PC-9 (cell line): ENCODE measurements at regions not wholly inside any gene's neighbourhood (a gene's known extent, or its start where the extent isn't known, plus 50 kb on each side); places are given as distances from the start of the nearest gene placed in this dataset.

Experiments used
- BruUV-seq: library from RNA; stranded (reverse); fragments of 400-500 nt; replicated peaks from 2 replicates; lab custom pipeline; 2021; lab: Mats Ljungman, UMichigan
- CTCF ChIA-PET: fragments of 300-600 bp; sonication (Branson Sonifier 250); formaldehyde crosslinking; loops from one replicate; lab custom pipeline; 2022; ENCODE audit warnings: antibody characterized with exemption; lab: Charles Lee
- POLR2A ChIA-PET: fragments of 300-600 bp; sonication (Branson Sonifier 250); formaldehyde crosslinking; loops from one replicate; lab custom pipeline; 2022; ENCODE audit warnings: antibody characterized with exemption; ENCODE audit not compliant: unreplicated experiment; lab: Charles Lee
- DNase-seq, 2 experiments: peaks; one replicate each; pipeline versions ENCODE4 v3.0.0 to v3.0.0-alpha.2; 2015 to 2022; ENCODE audit warnings: mixed read lengths in 1 of 2
- H2AFZ ChIP-seq: fragments of 200-600 bp; sonication (generic); 2 replicates; pipeline ENCODE4 v1.8.1; 2017; ENCODE audit warnings: antibody characterized with exemption
- H3F3A ChIP-seq: fragments of 200-600 bp; sonication (generic); 2 replicates; pipeline ENCODE4 v1.8.1; 2017; ENCODE audit warnings: antibody characterized with exemption, mild to moderate bottlenecking, low read depth; ENCODE audit not compliant: insufficient read depth
- H3K27ac ChIP-seq: fragments of 200-600 bp; sonication (generic); 2 replicates; pipeline ENCODE4 v1.6.1; 2016; ENCODE audit warnings: mixed run types
- H3K27me3 ChIP-seq: fragments of 200-600 bp; sonication (generic); 2 replicates; pipeline ENCODE4 v1.6.1; 2016; ENCODE audit warnings: low read depth, mixed run types; ENCODE audit not compliant: insufficient read depth
- H3K36me3 ChIP-seq: fragments of 200-600 bp; sonication (generic); 2 replicates; pipeline ENCODE4 v1.6.1; 2016; ENCODE audit warnings: low read depth, mixed run types
- H3K4me1 ChIP-seq: fragments of 200-600 bp; sonication (generic); replicated peaks from 2 replicates; pipeline ENCODE4 v1.6.1; 2016; ENCODE audit warnings: mixed run types; ENCODE audit not compliant: insufficient read depth
- H3K4me2 ChIP-seq: fragments of 200-600 bp; sonication (generic); 2 replicates; pipeline ENCODE4 v1.6.1; 2017; ENCODE audit warnings: mixed run types
- H3K4me3 ChIP-seq: fragments of 200-600 bp; sonication (generic); 2 replicates; pipeline ENCODE4 v1.6.1; 2016; ENCODE audit warnings: mixed run types
- H3K79me2 ChIP-seq: fragments of 200-600 bp; sonication (generic); 2 replicates; pipeline ENCODE4 v1.6.1; 2017; ENCODE audit warnings: low read depth, mixed run types
- H3K9me2 ChIP-seq: fragments of 200-600 bp; sonication (generic); 2 replicates; pipeline ENCODE4 v1.8.1; 2017; ENCODE audit warnings: mild to moderate bottlenecking; ENCODE audit not compliant: insufficient read depth
- H3K9me3 ChIP-seq: fragments of 200-600 bp; sonication (generic); 2 replicates; pipeline ENCODE4 v1.8.1; 2016; ENCODE audit warnings: low read depth; ENCODE audit not compliant: insufficient read depth
- H4K20me1 ChIP-seq: fragments of 200-600 bp; sonication (generic); 2 replicates; pipeline ENCODE4 v1.8.1; 2017; ENCODE audit not compliant: insufficient read depth
- EZH2 ChIP-seq: fragments of 200-600 bp; sonication (generic); IDR thresholded peaks from 2 replicates; pipeline ENCODE4 v1.8.0; 2017; ENCODE audit warnings: antibody characterized with exemption, low read depth
- intact Hi-C: fragments of 100-400 bp; cut with micrococcal nuclease; formaldehyde crosslinking; loops from one replicate; pipeline ENCODE4 v1.10.0; 2022; ENCODE audit not compliant: unreplicated experiment
- TF ChIP-seq, protein P1 (sequence below): fragments of 200-600 bp; sonication (generic); conservative IDR thresholded peaks from 2 replicates; pipeline ENCODE4 v1.6.1; 2017; ENCODE audit warnings: mixed run types, antibody characterized with exemption, mild to moderate bottlenecking, moderate library complexity

DNA sequence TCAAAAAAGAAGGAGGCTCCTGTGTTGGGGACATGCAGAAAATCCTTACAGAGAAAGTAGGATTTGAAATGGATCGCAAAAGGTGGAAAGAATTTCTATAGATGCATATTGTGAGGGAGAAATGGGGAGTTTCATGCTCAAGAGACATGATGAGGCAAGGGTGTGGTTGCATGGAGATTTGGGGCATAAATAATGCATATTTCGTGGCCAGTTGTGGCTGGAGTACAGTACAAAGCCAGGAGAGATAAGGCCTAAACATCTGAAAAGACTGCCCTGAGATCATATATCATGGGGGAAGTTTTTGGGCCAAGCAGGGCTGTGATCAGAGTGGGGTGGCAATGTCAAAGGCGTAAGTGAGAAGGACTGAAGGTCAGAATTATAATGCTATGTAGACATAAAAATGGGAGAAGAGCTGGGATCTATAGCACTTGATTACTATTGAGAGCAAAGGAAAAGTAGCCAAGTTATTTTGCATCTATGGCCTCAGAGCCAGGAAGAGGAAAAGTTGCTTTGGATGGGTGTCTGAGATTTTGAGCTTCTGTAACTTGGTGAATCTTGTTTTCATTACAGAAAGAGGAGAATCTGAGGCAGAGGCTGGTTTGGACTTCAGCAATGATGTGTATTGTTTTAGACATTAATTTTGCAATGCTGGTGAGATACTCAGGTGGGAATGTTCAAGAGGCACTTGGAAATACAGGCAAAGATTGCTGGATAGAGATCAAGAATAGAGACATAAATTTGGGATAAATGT is 166.6 kb downstream of the INHBA start:
- H3K4me2 ChIP-seq, result no peak overlapping the region
- H3K4me3 ChIP-seq, result no peak overlapping the region
- TF ChIP-seq, protein P1, sequence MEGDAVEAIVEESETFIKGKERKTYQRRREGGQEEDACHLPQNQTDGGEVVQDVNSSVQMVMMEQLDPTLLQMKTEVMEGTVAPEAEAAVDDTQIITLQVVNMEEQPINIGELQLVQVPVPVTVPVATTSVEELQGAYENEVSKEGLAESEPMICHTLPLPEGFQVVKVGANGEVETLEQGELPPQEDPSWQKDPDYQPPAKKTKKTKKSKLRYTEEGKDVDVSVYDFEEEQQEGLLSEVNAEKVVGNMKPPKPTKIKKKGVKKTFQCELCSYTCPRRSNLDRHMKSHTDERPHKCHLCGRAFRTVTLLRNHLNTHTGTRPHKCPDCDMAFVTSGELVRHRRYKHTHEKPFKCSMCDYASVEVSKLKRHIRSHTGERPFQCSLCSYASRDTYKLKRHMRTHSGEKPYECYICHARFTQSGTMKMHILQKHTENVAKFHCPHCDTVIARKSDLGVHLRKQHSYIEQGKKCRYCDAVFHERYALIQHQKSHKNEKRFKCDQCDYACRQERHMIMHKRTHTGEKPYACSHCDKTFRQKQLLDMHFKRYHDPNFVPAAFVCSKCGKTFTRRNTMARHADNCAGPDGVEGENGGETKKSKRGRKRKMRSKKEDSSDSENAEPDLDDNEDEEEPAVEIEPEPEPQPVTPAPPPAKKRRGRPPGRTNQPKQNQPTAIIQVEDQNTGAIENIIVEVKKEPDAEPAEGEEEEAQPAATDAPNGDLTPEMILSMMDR, result no peak
- no peak for TF ChIP-seq EZH2
- H4K20me1 ChIP-seq, result no peaks in the 10 kb centered on the region
- no peak overlapping the region for H2AFZ ChIP-seq
- intact Hi-C loops, result no loop called here
- BruUV-seq, result no TSS peak
- ChIA-PET CTCF (no interaction called here), POLR2A (interaction anchor here (0.6 kb wide), 1 partner anchor 55 kb away, joined by 4 read pairs; no protein-coding TSS in a partner anchor)
- no peaks in the 10 kb centered on the region for H3K4me1 ChIP-seq
- H3K79me2 ChIP-seq, result no peaks in the 10 kb centered on the region
- H3K36me3 ChIP-seq, result no peaks in the 10 kb centered on the region
- no peaks in the 10 kb centered on the region for H3F3A ChIP-seq
- H3K9me3 ChIP-seq, result no peaks in the 10 kb centered on the region
- 0 out of 2 replicates have a peak, but pooled peaks cover 2% of the 10 kb centered on the region for H3K9me2 ChIP-seq
- no peaks in the 10 kb centered on the region for H3K27me3 ChIP-seq
- DNase-seq, result no peak
- H3K27ac ChIP-seq, result no peak overlapping the region

DNA sequence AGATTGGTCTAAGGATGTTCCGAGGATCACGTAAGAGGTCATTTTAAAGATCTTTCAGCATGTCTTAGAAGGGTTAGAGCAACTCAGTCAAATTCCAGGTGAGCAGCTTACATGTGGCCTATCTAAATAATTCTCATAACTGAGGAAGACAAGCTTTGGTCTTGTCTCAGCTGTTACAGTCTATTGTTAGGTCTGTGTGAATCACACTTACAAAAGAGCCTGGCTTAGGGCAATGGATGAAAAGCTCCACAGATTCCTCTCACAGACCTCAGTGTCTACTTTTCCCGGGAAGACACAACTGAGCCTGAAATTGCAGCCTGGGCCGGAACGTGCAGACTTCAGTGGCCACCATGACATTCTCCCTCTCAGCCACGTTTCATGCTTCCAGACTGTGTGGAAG is 173.1 kb downstream of the INHBA start:
- POLR2A ChIA-PET, result no interaction called here
- Histone ChIP-seq H3K4me2 (no peak overlapping the region), H4K20me1 (no peaks in the 10 kb centered on the region), H3K4me3 (no peak overlapping the region), H3K36me3 (no peaks in the 10 kb centered on the region), H2AFZ (no peak overlapping the region), H3K9me2 (0 out of 2 replicates have a peak, but pooled peaks cover 2% of the 10 kb centered on the region), H3K27me3 (no peaks in the 10 kb centered on the region), H3K79me2 (no peaks in the 10 kb centered on the region), H3K4me1 (no peaks in the 10 kb centered on the region), H3F3A (no peaks in the 10 kb centered on the region), H3K27ac (no peak overlapping the region), H3K9me3 (peaks cover under 1% of the 10 kb centered on the region)
- DNase-seq, result no peak
- intact Hi-C loops, result no loop called here
- CTCF ChIA-PET, result no interaction called here
- BruUV-seq, result no TSS peak
- TF ChIP-seq, protein P1, result no peak
- TF ChIP-seq EZH2, result no peak

DNA sequence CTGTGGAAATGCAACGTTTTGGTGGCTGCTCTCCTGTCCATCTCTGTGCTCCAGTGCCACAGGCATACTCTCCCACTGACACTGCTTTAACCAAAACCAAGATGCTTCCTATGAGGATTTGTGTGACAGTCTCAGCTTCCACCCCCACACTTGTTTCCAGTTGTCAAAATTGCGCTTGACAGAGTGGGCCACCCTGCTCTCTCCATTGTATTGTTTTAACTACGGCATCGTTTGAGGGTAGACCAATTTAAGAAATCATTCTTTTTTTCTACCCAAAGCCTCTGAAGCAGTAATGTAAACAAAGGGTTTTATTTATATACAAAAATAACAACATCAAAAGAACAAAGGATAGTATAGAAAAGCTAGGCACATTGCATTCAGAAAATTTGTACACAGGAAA is 178.0 kb downstream of the INHBA start:
- Histone ChIP-seq H3K36me3 (no peaks in the 10 kb centered on the region), H3K4me1 (no peaks in the 10 kb centered on the region)

More for the DNA sequence above, 178.0 kb downstream of the INHBA start:
- peaks cover 25% of the 10 kb centered on the region for H3K9me3 ChIP-seq
- POLR2A ChIA-PET, result no interaction called here
- DNase-seq, result no peak
- CTCF ChIA-PET, result no interaction called here
- no TSS peak for BruUV-seq
- TF ChIP-seq EZH2, result no peak
- TF ChIP-seq, protein P1, result no peak
- no peak overlapping the region for H3K4me2 ChIP-seq
- H3K9me2 ChIP-seq, result no peaks in the 10 kb centered on the region
- no peaks in the 10 kb centered on the region for H3K27me3 ChIP-seq
- no peaks in the 10 kb centered on the region for H3K79me2 ChIP-seq
- intact Hi-C loops, result no loop called here
- no peak overlapping the region for H3K4me3 ChIP-seq
- H4K20me1 ChIP-seq, result no peaks in the 10 kb centered on the region
- no peak overlapping the region for H2AFZ ChIP-seq
- no peaks in the 10 kb centered on the region for H3F3A ChIP-seq
- H3K27ac ChIP-seq, result no peak overlapping the region
